Activated CD8-positive, alpha-beta memory T cell treated with anti-CD3 and anti-CD28 coated beads for 36 hours (primary cell): ENCODE measurements at regions not wholly inside any gene's neighbourhood (a gene's known extent, or its start where the extent isn't known, plus 50 kb on each side); places are given as distances from the start of the nearest gene placed in this dataset.

ENCODE experiments used
- CTCF ChIA-PET: fragments of 350-600 bp; sonication (Branson Sonifier 250); formaldehyde crosslinking; loops from one replicate; lab custom pipeline; 2021; ENCODE audit warnings: antibody characterized with exemption; lab: Charles Lee
- POLR2A ChIA-PET: fragments of 350-600 bp; sonication (Branson Sonifier 250); formaldehyde crosslinking; loops from one replicate; lab custom pipeline; 2021; ENCODE audit warnings: antibody characterized with exemption; lab: Charles Lee

DNA sequence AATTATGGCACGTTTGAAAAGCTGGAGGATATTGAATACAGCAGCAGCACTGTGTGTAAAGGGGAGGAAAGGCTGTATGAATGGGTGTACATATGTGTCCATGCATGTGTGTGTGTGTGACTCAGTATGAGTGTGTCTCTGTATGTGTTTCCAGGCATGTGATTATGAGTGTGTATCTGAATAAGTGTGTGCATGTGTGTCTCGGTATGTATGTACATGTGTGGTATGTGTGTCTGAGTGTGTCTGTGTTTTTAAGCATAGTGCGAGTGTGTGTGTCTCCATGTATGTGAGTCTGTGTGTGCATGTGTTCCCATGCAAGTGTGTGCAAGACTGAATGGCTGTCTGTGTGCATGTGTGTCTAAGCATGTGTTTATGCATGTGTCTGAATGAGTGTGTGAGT, 259.1 kb upstream of the XYLT1 start:
- CTCF ChIA-PET: no interaction called here
- POLR2A ChIA-PET: no interaction called here

DNA sequence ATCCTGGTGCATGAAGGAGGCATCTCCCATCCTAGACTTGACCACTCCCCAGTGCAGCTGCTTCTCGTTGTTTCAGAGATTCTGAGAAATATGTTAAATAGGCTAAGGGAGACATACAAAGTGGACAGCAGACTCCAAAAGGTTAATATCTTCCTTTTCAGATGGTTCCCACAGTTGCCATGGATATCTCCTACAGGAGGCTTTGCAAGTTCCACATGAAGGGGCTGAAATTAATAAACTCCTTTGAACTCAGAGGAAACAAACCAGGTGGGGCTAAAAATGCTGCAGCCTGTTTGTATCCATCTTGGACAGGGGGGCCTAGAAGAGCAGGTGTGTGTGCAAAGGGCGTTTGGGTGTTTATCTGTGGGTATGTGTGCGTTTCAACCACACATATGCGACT, 257.4 kb upstream of the XYLT1 start:
- ChIA-PET POLR2A (no interaction called here), CTCF (no interaction called here)

GRCh38 chr16:17724242-17724898, 253.6 kb upstream of the XYLT1 start:
- ChIA-PET POLR2A (no interaction called here), CTCF (no interaction called here)

DNA sequence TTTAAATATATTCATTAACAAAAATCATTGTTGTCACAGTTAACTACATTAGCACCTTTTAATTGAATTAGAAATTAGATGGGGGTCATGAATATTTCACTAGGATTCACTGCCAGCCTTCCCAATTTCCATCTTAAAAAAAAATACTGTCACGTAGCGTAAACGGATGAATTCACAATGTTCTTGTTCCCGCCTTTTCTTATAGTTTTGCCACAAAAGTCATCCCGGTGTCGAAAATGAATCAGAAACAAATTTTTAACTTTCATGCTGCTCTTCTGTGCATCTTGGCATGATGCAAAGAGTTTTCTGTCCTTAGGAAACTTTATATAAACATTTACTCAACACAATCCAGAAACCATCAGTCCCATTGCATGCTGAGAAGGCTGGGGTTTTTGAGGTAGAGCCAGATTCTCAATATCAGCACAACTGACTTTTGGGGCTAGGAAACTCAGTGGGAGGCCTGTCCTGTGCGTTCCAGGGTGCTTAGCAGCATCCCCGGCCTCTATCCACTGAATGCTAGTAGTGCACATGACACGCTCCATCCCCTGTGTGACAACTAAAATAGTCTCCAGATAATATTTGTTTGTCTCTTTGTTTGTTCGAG, 252.9 kb upstream of the XYLT1 start:
- ChIA-PET POLR2A (no interaction called here), CTCF (no interaction called here)

GRCh38 chr16:17718495-17718894, 247.7 kb upstream of the XYLT1 start:
- CTCF ChIA-PET: no interaction called here
- POLR2A ChIA-PET: no interaction called here

GRCh38 chr16:17705847-17706246, 235.1 kb upstream of the XYLT1 start:
- CTCF ChIA-PET: no interaction called here
- POLR2A ChIA-PET: no interaction called here

DNA sequence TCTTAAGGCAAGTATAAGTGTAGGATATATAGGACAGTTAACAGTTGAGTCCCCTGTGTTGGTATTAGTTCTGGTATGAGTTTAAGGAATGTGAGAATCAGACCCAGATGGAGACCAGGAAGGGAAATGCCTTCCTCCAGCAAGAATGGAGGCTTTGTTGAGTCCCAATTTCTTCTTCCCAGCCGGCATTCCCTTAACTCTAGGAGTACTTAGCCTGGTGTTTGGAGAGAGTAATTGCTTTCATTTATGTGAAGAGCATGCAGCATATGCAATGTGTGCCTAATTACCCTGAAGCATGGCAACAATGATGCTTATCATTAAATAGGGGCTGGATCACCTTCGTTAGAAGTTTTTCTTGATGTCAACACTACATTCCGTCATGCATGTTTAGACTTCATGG, 225.9 kb upstream of the XYLT1 start:
- POLR2A ChIA-PET: no interaction called here
- CTCF ChIA-PET: no interaction called here

GRCh38 chr16:17692484-17692883, 221.7 kb upstream of the XYLT1 start:
- CTCF ChIA-PET: no interaction called here
- POLR2A ChIA-PET: no interaction called here

GRCh38 chr16:17691899-17692176, 221.1 kb upstream of the XYLT1 start:
- CTCF ChIA-PET: no interaction called here
- POLR2A ChIA-PET: no interaction called here

DNA sequence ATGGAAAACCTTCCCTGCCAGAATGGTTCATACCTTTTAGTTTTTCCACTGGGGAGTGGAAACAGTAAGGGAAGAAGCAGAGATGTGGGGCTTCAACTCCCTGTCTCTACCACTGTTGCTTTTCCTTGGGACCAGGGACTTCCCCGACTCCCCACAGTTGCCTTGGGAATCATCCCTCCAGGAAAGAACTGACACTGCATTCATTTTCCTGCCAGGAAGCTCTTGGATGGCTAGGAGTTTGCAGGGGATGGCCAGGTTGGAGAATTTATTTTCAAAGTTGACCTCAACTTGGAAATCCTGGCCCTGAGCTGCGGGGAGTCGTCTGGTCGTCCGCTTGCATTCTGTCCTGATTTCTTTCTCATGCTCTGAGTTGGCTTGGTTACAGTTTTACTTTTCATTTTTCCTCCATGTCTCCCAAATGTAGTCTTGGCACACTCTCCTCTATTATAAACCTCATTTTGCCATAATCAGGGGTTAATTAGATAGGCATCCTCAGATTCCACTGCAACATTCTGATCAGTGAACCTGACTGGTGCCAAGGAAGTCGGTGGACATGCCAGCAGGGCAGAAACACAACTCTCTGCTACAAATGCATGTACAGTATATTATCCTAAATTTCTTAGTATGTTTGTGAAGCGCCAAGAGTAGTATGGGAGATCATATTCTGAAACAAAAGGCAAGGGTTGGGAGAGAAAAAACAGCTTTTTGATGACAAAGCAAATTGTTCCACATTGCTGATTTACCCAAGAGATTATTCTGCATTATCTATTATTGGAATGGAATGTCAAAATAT, 220.5 kb upstream of the XYLT1 start:
- POLR2A ChIA-PET: no interaction called here
- CTCF ChIA-PET: no interaction called here

GRCh38 chr16:17685447-17685846, 214.7 kb upstream of the XYLT1 start:
- ChIA-PET POLR2A (no interaction called here), CTCF (no interaction called here)

DNA sequence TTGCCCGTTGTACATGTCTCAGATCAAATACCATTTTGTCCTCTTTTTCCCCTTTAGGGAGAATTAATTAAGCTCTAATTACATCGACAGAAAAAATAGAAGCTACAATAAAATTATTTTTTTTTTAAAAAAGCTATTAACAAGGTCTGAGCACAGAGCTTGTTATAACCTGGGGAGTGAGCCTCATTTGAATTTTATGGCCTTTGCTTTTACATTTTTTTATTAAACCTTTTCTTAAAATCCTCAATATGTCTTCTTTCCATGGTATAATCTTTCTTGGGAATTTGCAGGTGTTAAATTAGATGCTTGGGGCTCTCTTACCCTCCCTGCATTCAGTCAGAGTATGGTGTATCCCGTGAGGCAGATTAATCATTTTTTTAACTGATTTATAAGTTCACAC, 212.5 kb upstream of the XYLT1 start:
- ChIA-PET CTCF (no interaction called here), POLR2A (no interaction called here)

- POLR2A ChIA-PET: no interaction called here
These were observed 205.4 kb upstream of the XYLT1 start for GRCh38 chr16:17676171-17676570.

DNA sequence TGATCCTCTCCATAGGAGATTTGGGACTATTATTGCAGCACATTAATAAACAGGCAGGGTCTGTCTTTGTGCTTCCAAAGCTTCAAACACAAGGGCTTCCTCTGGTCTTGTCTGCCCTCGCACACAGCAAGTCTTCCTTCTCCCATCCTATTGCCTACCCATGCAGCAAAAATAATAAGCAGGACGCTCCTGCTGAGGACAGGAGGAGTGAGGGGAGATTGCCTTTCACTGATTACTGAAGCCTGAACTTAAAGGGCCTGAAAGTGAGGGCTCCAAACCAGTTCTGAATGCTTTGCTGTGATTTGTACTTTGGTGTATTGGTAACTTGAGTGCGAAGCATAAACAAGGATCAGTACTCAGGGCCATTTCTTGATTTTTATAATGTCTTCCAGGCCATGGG, 197.6 kb upstream of the XYLT1 start:
- ChIA-PET POLR2A (no interaction called here), CTCF (no interaction called here)

More at GRCh38 chr16:17676171-17676570, 205.4 kb upstream of the XYLT1 start:
- CTCF ChIA-PET: no interaction called here

DNA sequence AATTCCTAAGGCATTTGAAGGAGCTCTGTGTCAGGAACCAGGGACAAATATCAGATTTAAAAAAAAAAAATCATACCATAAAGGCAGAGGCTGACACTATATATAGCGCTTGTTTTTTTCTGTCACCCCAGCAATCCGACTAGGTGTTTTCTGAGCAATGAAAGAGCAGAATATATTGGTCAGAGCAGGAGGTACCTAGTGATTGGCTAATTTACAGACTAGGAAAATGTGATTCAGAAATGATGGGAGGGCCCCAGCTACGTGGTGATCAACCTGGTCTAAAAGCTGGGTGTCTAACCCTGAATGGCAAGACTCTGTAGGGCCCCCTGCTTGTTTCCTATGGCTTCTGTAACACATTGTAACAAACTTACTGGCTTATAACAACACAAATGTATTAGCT, 195.5 kb upstream of the XYLT1 start:
- ChIA-PET POLR2A (no interaction called here), CTCF (no interaction called here)

DNA sequence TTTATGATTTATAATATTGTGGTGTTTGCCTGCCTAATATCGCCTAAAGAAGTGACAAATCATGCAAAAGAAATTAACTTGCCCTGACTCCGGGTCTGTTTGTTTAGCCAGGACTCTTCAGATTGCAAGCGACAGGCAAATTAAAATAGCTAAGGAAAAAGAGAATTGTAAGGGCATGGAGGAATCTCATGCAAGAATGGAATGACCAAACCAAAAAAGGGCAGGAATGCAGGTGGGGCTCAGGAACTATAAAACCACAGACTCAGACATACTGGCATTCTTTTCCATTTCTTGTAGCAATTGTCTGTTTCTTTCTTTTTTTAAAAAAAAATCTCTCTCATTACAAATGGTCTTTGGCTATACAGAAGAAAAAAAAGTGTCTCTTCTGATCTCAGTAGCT, 188.1 kb upstream of the XYLT1 start:
- ChIA-PET POLR2A (no interaction called here), CTCF (no interaction called here)

GRCh38 chr16:17657045-17657444, 186.3 kb upstream of the XYLT1 start:
- ChIA-PET POLR2A (no interaction called here), CTCF (no interaction called here)

DNA sequence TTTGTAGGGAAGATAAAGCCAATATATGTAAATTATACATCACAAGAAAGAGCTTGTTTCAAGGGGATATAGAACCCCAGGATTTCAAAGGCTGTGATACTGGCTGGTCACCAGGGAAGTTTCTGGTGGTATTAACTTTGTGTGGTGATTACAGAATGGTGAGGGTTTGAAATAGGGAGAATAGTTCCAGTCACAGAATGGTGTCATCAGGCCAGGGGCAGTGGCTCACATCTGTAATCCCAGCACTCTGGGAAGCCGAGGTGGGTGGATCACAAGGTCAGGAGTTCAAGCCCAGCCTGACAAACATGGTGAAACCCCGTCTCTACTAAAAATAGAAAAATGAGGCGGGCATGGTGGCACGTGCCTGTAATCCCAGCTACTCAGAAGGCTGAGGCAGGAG, 183.8 kb upstream of the XYLT1 start:
- ChIA-PET POLR2A (no interaction called here), CTCF (no interaction called here)

GRCh38 chr16:17654142-17654541, 183.4 kb upstream of the XYLT1 start:
- ChIA-PET POLR2A (no interaction called here), CTCF (no interaction called here)

- ChIA-PET CTCF (no interaction called here), POLR2A (no interaction called here)
These were observed 177.4 kb upstream of the XYLT1 start for GRCh38 chr16:17647879-17648872.
